ENCODE measurements at regions not wholly inside any gene's neighbourhood (a gene's known extent, or its start where the extent isn't known, plus 50 kb on each side); places are given as distances from the start of the nearest gene placed in this dataset.

GRCh38 chr14:82766996-82767395 is 1233.3 kb upstream of the SEL1L start:
- Histone ChIP-seq H2AFZ (ENCODE audit: low read length, unreplicated experiment) (no peak overlapping the region), H3K27me3 (ENCODE audit: insufficient read depth, low read length) (no peaks in the 10 kb centered on the region), H3K4me1 (ENCODE audit: control insufficient read depth, insufficient read depth, low read length, unreplicated experiment) (no peaks in the 10 kb centered on the region), H3K36me3 (ENCODE audit: insufficient read depth, low read length) (no peaks in the 10 kb centered on the region), H3K27ac (ENCODE audit: low read depth, low read length) (no peak overlapping the region), H3K79me2 (ENCODE audit: control insufficient read depth, insufficient read depth, low read length, unreplicated experiment) (no peaks in the 10 kb centered on the region), H3K4me3 (ENCODE audit: low read depth, low read length) (no peak overlapping the region)

DNA sequence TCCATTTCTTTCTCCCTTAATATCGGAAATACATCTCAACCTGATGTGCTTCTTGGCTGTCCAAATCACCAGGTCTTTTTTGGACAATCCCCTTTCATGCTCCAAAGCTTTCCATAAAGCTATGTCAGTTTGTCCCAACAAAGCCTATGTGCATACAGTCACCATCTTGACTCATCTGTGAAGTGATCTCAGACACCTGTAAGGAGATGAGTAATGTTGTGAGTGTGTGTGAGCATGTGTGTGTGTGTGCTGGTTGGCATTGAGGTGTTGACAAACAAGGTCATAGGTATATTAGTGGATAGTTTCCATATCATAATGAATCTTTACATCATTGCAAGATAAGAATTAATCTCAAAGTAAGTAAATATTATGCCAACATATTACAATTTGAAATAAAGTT is 1243.3 kb upstream of the SEL1L start:
- Histone ChIP-seq H3K36me3 (ENCODE audit: insufficient read depth, low read length) (no peaks in the 10 kb centered on the region), H3K79me2 (ENCODE audit: control insufficient read depth, insufficient read depth, low read length, unreplicated experiment) (no peaks in the 10 kb centered on the region), H2AFZ (ENCODE audit: low read length, unreplicated experiment) (no peak overlapping the region), H3K4me3 (ENCODE audit: low read depth, low read length) (no peak overlapping the region), H3K27me3 (ENCODE audit: insufficient read depth, low read length) (no peaks in the 10 kb centered on the region), H3K4me1 (ENCODE audit: control insufficient read depth, insufficient read depth, low read length, unreplicated experiment) (no peaks in the 10 kb centered on the region), H3K27ac (ENCODE audit: low read depth, low read length) (no peak overlapping the region)

DNA sequence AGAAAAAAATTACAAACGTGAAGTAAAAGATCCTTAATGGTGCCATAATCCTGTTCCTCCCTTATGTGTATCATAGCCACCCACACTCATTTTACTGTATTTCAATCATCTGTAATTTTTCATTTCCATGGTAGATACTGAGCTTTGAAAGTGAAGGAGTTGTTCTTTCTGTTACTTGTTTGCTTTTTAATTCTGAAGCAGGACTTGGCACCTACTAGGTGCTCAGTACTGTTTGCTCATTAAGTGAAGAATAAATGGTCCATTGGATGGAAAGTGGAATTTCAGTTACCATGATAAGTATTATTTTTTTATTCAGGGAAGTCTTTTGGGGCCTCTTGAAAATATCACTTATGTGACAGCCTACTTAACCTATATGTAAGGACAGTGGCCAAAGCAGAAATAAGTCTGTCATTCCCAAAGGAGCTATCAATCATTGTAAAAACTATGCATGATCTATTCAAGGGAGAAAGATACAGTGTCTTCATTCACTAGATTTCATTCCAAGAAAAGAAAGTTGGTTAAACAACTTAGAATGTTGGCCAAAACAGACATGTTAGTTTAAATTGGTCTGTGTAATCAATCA is 1244.4 kb upstream of the SEL1L start:
- Histone ChIP-seq H2AFZ (ENCODE audit: low read length, unreplicated experiment) (no peak overlapping the region), H3K4me3 (ENCODE audit: low read depth, low read length) (no peak overlapping the region), H3K27me3 (ENCODE audit: insufficient read depth, low read length) (no peaks in the 10 kb centered on the region), H3K27ac (ENCODE audit: low read depth, low read length) (no peak overlapping the region), H3K36me3 (ENCODE audit: insufficient read depth, low read length) (no peaks in the 10 kb centered on the region), H3K4me1 (ENCODE audit: control insufficient read depth, insufficient read depth, low read length, unreplicated experiment) (no peaks in the 10 kb centered on the region), H3K79me2 (ENCODE audit: control insufficient read depth, insufficient read depth, low read length, unreplicated experiment) (no peaks in the 10 kb centered on the region)

- Histone ChIP-seq H3K27me3 (ENCODE audit: insufficient read depth, low read length) (no peaks in the 10 kb centered on the region), H3K36me3 (ENCODE audit: insufficient read depth, low read length) (no peaks in the 10 kb centered on the region), H3K4me3 (ENCODE audit: low read depth, low read length) (no peak overlapping the region), H2AFZ (ENCODE audit: low read length, unreplicated experiment) (no peak overlapping the region), H3K79me2 (ENCODE audit: control insufficient read depth, insufficient read depth, low read length, unreplicated experiment) (no peaks in the 10 kb centered on the region), H3K27ac (ENCODE audit: low read depth, low read length) (no peak overlapping the region), H3K4me1 (ENCODE audit: control insufficient read depth, insufficient read depth, low read length, unreplicated experiment) (no peaks in the 10 kb centered on the region)
Measured at GRCh38 chr14:82778601-82779000, 1244.9 kb upstream of the SEL1L start.

DNA sequence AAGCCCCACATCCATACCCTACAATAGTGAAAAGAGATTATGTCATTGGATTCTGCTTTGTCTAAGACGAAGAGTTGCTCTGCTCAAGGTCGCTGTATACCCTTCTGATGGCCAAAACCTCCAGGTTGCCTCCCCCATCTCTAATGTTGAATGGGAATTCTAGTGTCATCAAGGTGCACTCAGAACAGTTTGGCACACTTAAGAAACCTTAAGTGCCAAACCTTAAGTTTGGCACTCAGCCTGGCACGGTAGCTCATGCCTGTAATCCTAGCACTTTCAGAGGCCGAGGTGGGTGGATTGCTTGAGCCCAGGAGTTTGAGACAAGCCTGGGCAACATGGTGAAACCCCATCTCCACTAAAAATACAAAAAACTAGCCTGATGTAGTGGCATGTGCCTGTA is 1245.6 kb upstream of the SEL1L start:
- H3K79me2 ChIP-seq (ENCODE audit: control insufficient read depth, insufficient read depth, low read length, unreplicated experiment) = no peaks in the 10 kb centered on the region
- H3K27ac ChIP-seq (ENCODE audit: low read depth, low read length) = no peak overlapping the region
- no peak overlapping the region for H3K4me3 ChIP-seq (ENCODE audit: low read depth, low read length)
- no peaks in the 10 kb centered on the region for H3K27me3 ChIP-seq (ENCODE audit: insufficient read depth, low read length)
- H2AFZ ChIP-seq (ENCODE audit: low read length, unreplicated experiment) = no peak overlapping the region
- no peaks in the 10 kb centered on the region for H3K4me1 ChIP-seq (ENCODE audit: control insufficient read depth, insufficient read depth, low read length, unreplicated experiment)
- H3K36me3 ChIP-seq (ENCODE audit: insufficient read depth, low read length) = no peaks in the 10 kb centered on the region

DNA sequence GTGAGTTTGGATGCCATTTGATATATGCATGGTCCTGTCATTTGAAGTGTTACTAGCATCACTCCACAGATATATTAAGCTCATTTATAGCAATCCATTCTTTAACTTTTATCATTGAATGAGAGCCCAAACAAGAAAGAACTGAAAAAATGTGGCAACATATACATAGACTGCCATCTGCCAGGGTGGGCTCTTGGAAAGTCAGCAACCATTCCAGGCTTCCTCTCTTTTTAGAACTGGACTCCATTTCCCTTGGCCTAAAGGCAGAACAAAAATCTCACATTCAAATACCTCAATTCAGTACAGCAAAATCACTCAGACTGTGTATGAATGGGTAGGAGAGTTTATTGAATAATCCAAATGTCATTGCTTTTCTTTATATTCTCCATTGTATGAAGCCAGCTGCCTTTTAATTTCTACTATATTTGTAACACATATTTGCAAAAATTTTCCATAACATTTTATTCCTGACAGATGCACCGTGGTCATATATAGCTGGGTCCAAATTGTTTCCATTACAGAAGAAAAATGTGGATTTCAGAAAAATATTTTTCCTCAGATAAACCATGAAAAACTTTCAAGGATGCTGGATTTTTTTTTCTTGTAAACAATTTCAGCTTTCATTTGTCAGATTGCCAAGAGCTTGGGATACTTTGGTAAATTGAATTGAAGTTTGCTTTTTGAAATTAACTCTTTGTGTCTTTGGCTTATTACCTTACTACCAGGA is 1252.3 kb upstream of the SEL1L start:
- Histone ChIP-seq H2AFZ (ENCODE audit: low read length, unreplicated experiment) (no peak overlapping the region), H3K79me2 (ENCODE audit: control insufficient read depth, insufficient read depth, low read length, unreplicated experiment) (no peaks in the 10 kb centered on the region), H3K27ac (ENCODE audit: low read depth, low read length) (no peak overlapping the region), H3K4me1 (ENCODE audit: control insufficient read depth, insufficient read depth, low read length, unreplicated experiment) (no peaks in the 10 kb centered on the region), H3K36me3 (ENCODE audit: insufficient read depth, low read length) (no peaks in the 10 kb centered on the region), H3K4me3 (ENCODE audit: low read depth, low read length) (no peak overlapping the region), H3K27me3 (ENCODE audit: insufficient read depth, low read length) (no peaks in the 10 kb centered on the region)

DNA sequence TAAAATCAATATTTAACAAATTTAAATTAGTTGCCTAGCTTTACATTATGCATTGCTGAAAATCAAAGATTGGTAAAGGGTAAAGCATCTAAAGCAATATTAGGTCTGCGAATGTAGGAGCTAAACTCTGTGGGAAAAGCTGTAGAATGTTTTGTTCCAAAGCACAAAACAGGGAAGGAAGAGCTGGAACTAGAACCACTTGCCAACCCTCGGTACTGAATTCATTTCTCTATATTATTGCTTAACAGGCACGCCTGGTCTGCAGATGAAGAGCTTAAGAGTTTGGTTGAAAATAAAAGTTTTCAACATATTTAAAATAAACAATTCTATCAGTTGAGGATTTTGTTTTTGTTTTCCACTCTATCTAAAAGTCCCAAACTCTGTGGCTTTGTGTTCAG is 1252.8 kb upstream of the SEL1L start:
- no peak overlapping the region for H2AFZ ChIP-seq (ENCODE audit: low read length, unreplicated experiment)
- H3K79me2 ChIP-seq (ENCODE audit: control insufficient read depth, insufficient read depth, low read length, unreplicated experiment) = no peaks in the 10 kb centered on the region
- H3K27me3 ChIP-seq (ENCODE audit: insufficient read depth, low read length) = no peaks in the 10 kb centered on the region

DNA sequence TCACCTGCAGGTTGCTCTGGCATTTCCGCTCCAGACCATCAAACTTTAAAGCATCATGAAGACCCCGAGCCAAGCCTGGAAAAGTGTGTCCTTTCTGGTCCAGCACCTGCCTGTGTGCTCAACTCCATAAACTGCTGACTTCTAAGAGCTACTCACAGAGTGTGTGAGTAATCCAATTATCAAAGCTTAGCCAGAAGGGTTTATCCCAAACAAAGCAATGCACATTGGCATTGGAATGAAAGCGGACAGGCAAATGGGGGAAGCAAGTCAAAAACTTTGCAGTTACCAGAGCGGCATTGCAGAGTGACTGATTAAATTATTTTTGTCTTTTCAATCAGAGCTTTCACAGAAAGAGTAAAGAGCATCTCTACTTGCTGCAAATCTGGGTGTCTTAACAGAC is 1262.4 kb upstream of the SEL1L start:
- Histone ChIP-seq H3K27me3 (ENCODE audit: insufficient read depth, low read length) (no peaks in the 10 kb centered on the region), H3K4me3 (ENCODE audit: low read depth, low read length) (no peak overlapping the region), H3K4me1 (ENCODE audit: control insufficient read depth, insufficient read depth, low read length, unreplicated experiment) (no peaks in the 10 kb centered on the region), H3K79me2 (ENCODE audit: control insufficient read depth, insufficient read depth, low read length, unreplicated experiment) (no peaks in the 10 kb centered on the region), H3K36me3 (ENCODE audit: insufficient read depth, low read length) (no peaks in the 10 kb centered on the region), H2AFZ (ENCODE audit: low read length, unreplicated experiment) (no peak overlapping the region), H3K27ac (ENCODE audit: low read depth, low read length) (no peak overlapping the region)

More for the DNA sequence above, 1252.8 kb upstream of the SEL1L start:
- no peaks in the 10 kb centered on the region for H3K36me3 ChIP-seq (ENCODE audit: insufficient read depth, low read length)
- no peak overlapping the region for H3K4me3 ChIP-seq (ENCODE audit: low read depth, low read length)
- no peak overlapping the region for H3K27ac ChIP-seq (ENCODE audit: low read depth, low read length)
- H3K4me1 ChIP-seq (ENCODE audit: control insufficient read depth, insufficient read depth, low read length, unreplicated experiment) = no peaks in the 10 kb centered on the region

DNA sequence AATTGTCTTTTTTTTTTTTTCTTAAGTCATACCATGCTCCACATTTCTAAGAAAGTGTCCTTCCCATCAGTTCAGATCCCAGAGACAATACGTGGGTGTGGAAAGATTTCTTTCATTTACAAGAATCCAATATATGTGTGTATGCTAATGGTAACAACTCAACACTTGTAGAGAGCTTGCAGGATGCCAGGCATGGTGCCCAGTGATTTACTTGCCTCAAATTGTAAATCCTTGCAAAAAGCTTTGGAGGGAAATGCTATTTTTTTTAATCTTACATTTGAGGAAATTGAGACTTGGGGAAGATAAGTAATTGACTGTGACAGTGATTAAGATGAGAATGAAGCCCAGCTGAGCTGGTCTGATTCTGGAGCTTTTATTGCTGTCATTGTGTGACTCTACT is 1264.6 kb upstream of the SEL1L start:
- no peak overlapping the region for H2AFZ ChIP-seq (ENCODE audit: low read length, unreplicated experiment)
- H3K27ac ChIP-seq (ENCODE audit: low read depth, low read length) = no peak overlapping the region
- H3K36me3 ChIP-seq (ENCODE audit: insufficient read depth, low read length) = no peaks in the 10 kb centered on the region
- no peaks in the 10 kb centered on the region for H3K27me3 ChIP-seq (ENCODE audit: insufficient read depth, low read length)
- H3K4me3 ChIP-seq (ENCODE audit: low read depth, low read length) = no peak overlapping the region
- no peaks in the 10 kb centered on the region for H3K79me2 ChIP-seq (ENCODE audit: control insufficient read depth, insufficient read depth, low read length, unreplicated experiment)
- no peaks in the 10 kb centered on the region for H3K4me1 ChIP-seq (ENCODE audit: control insufficient read depth, insufficient read depth, low read length, unreplicated experiment)

- Histone ChIP-seq H3K4me3 (ENCODE audit: low read depth, low read length) (no peak overlapping the region), H3K27ac (ENCODE audit: low read depth, low read length) (no peak overlapping the region), H3K4me1 (ENCODE audit: control insufficient read depth, insufficient read depth, low read length, unreplicated experiment) (no peaks in the 10 kb centered on the region), H2AFZ (ENCODE audit: low read length, unreplicated experiment) (no peak overlapping the region), H3K79me2 (ENCODE audit: control insufficient read depth, insufficient read depth, low read length, unreplicated experiment) (no peaks in the 10 kb centered on the region), H3K36me3 (ENCODE audit: insufficient read depth, low read length) (no peaks in the 10 kb centered on the region), H3K27me3 (ENCODE audit: insufficient read depth, low read length) (no peaks in the 10 kb centered on the region)
Measured at GRCh38 chr14:82805892-82806825, 1272.5 kb upstream of the SEL1L start.

Measured in ACC112 (cell line).